Caco-2 (cell line): ENCODE measurements at regions not wholly inside any gene's neighbourhood (a gene's known extent, or its start where the extent isn't known, plus 50 kb on each side); places are given as distances from the start of the nearest gene placed in this dataset.

Experiments
- BruUV-seq: library from RNA; stranded (reverse); fragments of 400-500 nt; replicated peaks from 2 replicates; lab custom pipeline; 2021; lab: Mats Ljungman, UMichigan
- CTCF ChIA-PET: fragments of 300-600 bp; sonication (Branson Sonifier 250); formaldehyde crosslinking; loops from one replicate; lab custom pipeline; 2022; ENCODE audit warnings: antibody characterized with exemption; lab: Charles Lee
- POLR2A ChIA-PET: fragments of 300-600 bp; sonication (Branson Sonifier 250); formaldehyde crosslinking; loops from one replicate; lab custom pipeline; 2022; ENCODE audit warnings: antibody characterized with exemption; lab: Charles Lee
- DNase-seq, 2 experiments: peaks; one replicate each; pipeline versions ENCODE4 v3.0.0 to v3.0.0-alpha.2; 2020 to 2022
- H3K27me3 ChIP-seq: replicated peaks from 2 replicates; pipeline ENCODE4 v1.6.0; 2011; ENCODE audit warnings: low read length; ENCODE audit not compliant: control insufficient read depth, insufficient read depth
- H3K36me3 ChIP-seq: 2 replicates; pipeline ENCODE4 v1.5.1; 2011; ENCODE audit warnings: low read length; ENCODE audit not compliant: control insufficient read depth, insufficient read depth
- H3K4me1 ChIP-seq: fragments of 250-450 bp; sonication (Bioruptor Pico); 2 replicates; pipeline ENCODE4 v1.5.1; 2020; ENCODE audit warnings: mild to moderate bottlenecking
- H3K4me3 ChIP-seq: 2 replicates; pipeline ENCODE4 v1.5.1; 2011; ENCODE audit warnings: low read depth, mild to moderate bottlenecking, control low read depth, low read length
- H3K9me3 ChIP-seq: fragments of 250-450 bp; sonication (Bioruptor Pico); 2 replicates; pipeline ENCODE4 v1.5.1; 2020; ENCODE audit warnings: mild to moderate bottlenecking, moderate library complexity
- H3K27ac Mint-ChIP-seq: one replicate; pipeline ENCODE4 v1.8.0; 2022; ENCODE audit warnings: mixed read lengths; ENCODE audit not compliant: unreplicated experiment
- H3K27me3 Mint-ChIP-seq: one replicate; pipeline ENCODE4 v1.8.0; 2022; ENCODE audit warnings: mixed read lengths; ENCODE audit not compliant: insufficient read depth, unreplicated experiment
- H3K36me3 Mint-ChIP-seq: one replicate; pipeline ENCODE4 v1.8.0; 2022; ENCODE audit warnings: mild to moderate bottlenecking, mixed read lengths; ENCODE audit not compliant: insufficient read depth, unreplicated experiment
- H3K4me1 Mint-ChIP-seq: one replicate; pipeline ENCODE4 v1.8.0; 2022; ENCODE audit warnings: low read depth, mixed read lengths; ENCODE audit not compliant: unreplicated experiment
- H3K4me3 Mint-ChIP-seq: one replicate; pipeline ENCODE4 v1.8.0; 2022; ENCODE audit warnings: mild to moderate bottlenecking, moderate library complexity, mixed read lengths; ENCODE audit not compliant: unreplicated experiment
- H3K9me3 Mint-ChIP-seq: one replicate; pipeline ENCODE4 v1.8.0; 2022; ENCODE audit warnings: mixed read lengths; ENCODE audit not compliant: unreplicated experiment
- CTCF ChIP-seq, 2 experiments: fragments of 200-600 bp in 1 of 2; IDR thresholded peaks; 1 replicate in 1 of 2; 2 replicates in 1 of 2; pipeline versions ENCODE4 v1.5.1 to v1.8.0; 2011 to 2022; ENCODE audit warnings: antibody characterized with exemption in 1 of 2, control low read depth in 1 of 2, inconsistent platforms in 1 of 2, low read depth in 1 of 2, low read length in 1 of 2, mild to moderate bottlenecking in 1 of 2, moderate library complexity in 1 of 2; ENCODE audit not compliant: insufficient read depth in 1 of 2, severe bottlenecking in 1 of 2, unreplicated experiment in 1 of 2
- intact Hi-C: fragments of 100-400 bp; cut with micrococcal nuclease; formaldehyde crosslinking; loops from one replicate; pipeline ENCODE4 v1.10.0; 2022; ENCODE audit not compliant: unreplicated experiment

GRCh38 chr22:48054596-48054995, 1292.1 kb downstream of the TBC1D22A start:
- peaks cover 7% of the 10 kb centered on the region for H3K9me3 Mint-ChIP-seq
- H3K4me1 ChIP-seq, result no peaks in the 10 kb centered on the region
- H3K27ac Mint-ChIP-seq, result no peak overlapping the region
- CTCF ChIA-PET, result no interaction called here
- intact Hi-C loops, result no loop called here
- H3K4me1 Mint-ChIP-seq, result no peaks in the 10 kb centered on the region
- H3K4me3 Mint-ChIP-seq, result no peak overlapping the region
- no peak for TF ChIP-seq CTCF (IDR thresholded peaks at IDR 0.05; ENCODE audit: insufficient read depth in 1 of 2, low read depth in 1 of 2, low read length in 1 of 2, severe bottlenecking in 1 of 2, unreplicated experiment in 1 of 2)
- H3K27me3 Mint-ChIP-seq, result peaks cover 13% of the 10 kb centered on the region
- no peaks in the 10 kb centered on the region for H3K9me3 ChIP-seq
- no peak overlapping the region for H3K4me3 ChIP-seq
- no peaks in the 10 kb centered on the region for H3K36me3 ChIP-seq
- H3K27me3 ChIP-seq, result no peaks in the 10 kb centered on the region
- no peak for DNase-seq
- H3K36me3 Mint-ChIP-seq, result no peaks in the 10 kb centered on the region
- BruUV-seq, result no TSS peak
- POLR2A ChIA-PET, result no interaction called here

GRCh38 chr22:48053973-48054372, 1291.5 kb downstream of the TBC1D22A start:
- no peaks in the 10 kb centered on the region for H3K4me1 ChIP-seq
- H3K9me3 ChIP-seq, result no peaks in the 10 kb centered on the region
- H3K4me3 ChIP-seq, result no peak overlapping the region
- Mint-ChIP-seq H3K27me3 (peaks cover 13% of the 10 kb centered on the region), H3K36me3 (no peaks in the 10 kb centered on the region), H3K27ac (no peak overlapping the region), H3K4me3 (no peak overlapping the region), H3K9me3 (peaks cover 7% of the 10 kb centered on the region), H3K4me1 (no peaks in the 10 kb centered on the region)
- DNase-seq, result no peak
- BruUV-seq, result no TSS peak
- H3K36me3 ChIP-seq, result no peaks in the 10 kb centered on the region
- no peaks in the 10 kb centered on the region for H3K27me3 ChIP-seq
- TF ChIP-seq CTCF (IDR thresholded peaks at IDR 0.05; ENCODE audit: insufficient read depth in 1 of 2, low read depth in 1 of 2, low read length in 1 of 2, severe bottlenecking in 1 of 2, unreplicated experiment in 1 of 2), result no peak
- ChIA-PET POLR2A (no interaction called here), CTCF (no interaction called here)
- intact Hi-C loops, result no loop called here

- Histone ChIP-seq H3K36me3 (no peaks in the 10 kb centered on the region), H3K4me1 (no peaks in the 10 kb centered on the region), H3K4me3 (no peak overlapping the region), H3K27me3 (no peaks in the 10 kb centered on the region), H3K9me3 (no peaks in the 10 kb centered on the region)
- no peaks in the 10 kb centered on the region for H3K4me1 Mint-ChIP-seq
- no peak overlapping the region for H3K27ac Mint-ChIP-seq
- peaks cover 7% of the 10 kb centered on the region for H3K9me3 Mint-ChIP-seq
- no peaks in the 10 kb centered on the region for H3K36me3 Mint-ChIP-seq
- POLR2A ChIA-PET, result no interaction called here
- peaks cover 18% of the 10 kb centered on the region for H3K27me3 Mint-ChIP-seq
- CTCF ChIA-PET, result no interaction called here
- no TSS peak for BruUV-seq
- intact Hi-C loops, result no loop called here
- no peak for TF ChIP-seq CTCF (IDR thresholded peaks at IDR 0.05; ENCODE audit: insufficient read depth in 1 of 2, low read depth in 1 of 2, low read length in 1 of 2, severe bottlenecking in 1 of 2, unreplicated experiment in 1 of 2)
- DNase-seq, result no peak
- no peak overlapping the region for H3K4me3 Mint-ChIP-seq
Observed at GRCh38 chr22:48053486-48053885, 1291.0 kb downstream of the TBC1D22A start.
